Ectodermal cell (in vitro differentiated cells): ENCODE measurements at regions not wholly inside any gene's neighbourhood (a gene's known extent, or its start where the extent isn't known, plus 50 kb on each side); places are given as distances from the start of the nearest gene placed in this dataset.

Experiments used
- H3K27ac ChIP-seq: 2 replicates; pipeline ENCODE4 v1.7.0; 2013; ENCODE audit warnings: mild to moderate bottlenecking, low read depth, low read length; ENCODE audit not compliant: insufficient read depth, poor library complexity, severe bottlenecking
- H3K27me3 ChIP-seq: 2 replicates; pipeline ENCODE4 v1.7.0; 2013; ENCODE audit warnings: mild to moderate bottlenecking, low read length; ENCODE audit not compliant: insufficient read depth, control insufficient read depth, poor library complexity, severe bottlenecking
- H3K36me3 ChIP-seq: one replicate; pipeline ENCODE4 v1.7.0; 2013; ENCODE audit warnings: low read length; ENCODE audit not compliant: control insufficient read depth, insufficient read depth
- H3K4me1 ChIP-seq: one replicate; pipeline ENCODE4 v1.7.0; 2013; ENCODE audit warnings: low read length; ENCODE audit not compliant: control insufficient read depth, insufficient read depth
- H3K4me3 ChIP-seq: 2 replicates; pipeline ENCODE4 v1.7.0; 2013; ENCODE audit warnings: low read depth, low read length, control low read depth; ENCODE audit not compliant: insufficient read depth
- H3K9me3 ChIP-seq: 2 replicates; pipeline ENCODE4 v1.7.0; 2013; ENCODE audit warnings: mild to moderate bottlenecking, low read length, moderate library complexity; ENCODE audit not compliant: control insufficient read depth
- WGBS, 2 experiments: methylation state at CpG; one replicate each; pipeline ENCODE4 v1.1.7; 2013; ENCODE audit warnings: missing lambda C conversion rate in 2 of 2; 5-methylcytosine and 5-hydroxymethylcytosine counted together

GRCh38 chr12:93011100-93011499 is 82.0 kb upstream of the EEA1 start:
- Histone ChIP-seq H3K36me3 (no peaks in the 10 kb centered on the region), H3K27me3 (no peaks in the 10 kb centered on the region), H3K9me3 (no peaks in the 10 kb centered on the region), H3K27ac (no peak overlapping the region), H3K4me3 (no peak overlapping the region), H3K4me1 (no peaks in the 10 kb centered on the region)
- WGBS, 2 experiments, result 94 to 95% methylated on average over 10 of the region's 10 CpGs

- H3K36me3 ChIP-seq, result no peaks in the 10 kb centered on the region
- H3K4me3 ChIP-seq, result no peak overlapping the region
- H3K4me1 ChIP-seq, result no peaks in the 10 kb centered on the region
- no peaks in the 10 kb centered on the region for H3K9me3 ChIP-seq
- WGBS, 2 experiments, result 50 to 53% methylated on average over 3 of the region's 4 CpGs
- H3K27me3 ChIP-seq, result no peaks in the 10 kb centered on the region
- H3K27ac ChIP-seq, result no peak overlapping the region
These were observed 87.0 kb upstream of the EEA1 start for GRCh38 chr12:93015871-93016751.

- no peaks in the 10 kb centered on the region for H3K9me3 ChIP-seq
- H3K27me3 ChIP-seq, result no peaks in the 10 kb centered on the region
- WGBS, 2 experiments, result 64 to 75% methylated on average over 2 to 4 of the region's 4 CpGs
- no peak overlapping the region for H3K27ac ChIP-seq
- H3K4me1 ChIP-seq, result no peaks in the 10 kb centered on the region
- H3K36me3 ChIP-seq, result no peaks in the 10 kb centered on the region
- no peak overlapping the region for H3K4me3 ChIP-seq
These were observed 87.8 kb upstream of the EEA1 start for GRCh38 chr12:93016752-93017350.

GRCh38 chr12:93018610-93019009 is 89.5 kb upstream of the EEA1 start:
- Histone ChIP-seq H3K4me1 (no peaks in the 10 kb centered on the region), H3K36me3 (no peaks in the 10 kb centered on the region), H3K9me3 (no peaks in the 10 kb centered on the region), H3K27me3 (no peaks in the 10 kb centered on the region), H3K27ac (no peak overlapping the region), H3K4me3 (no peak overlapping the region)
- WGBS, 2 experiments, result 89 to 95% methylated on average over 2 of the region's 2 CpGs

- 93 to 97% methylated on average over 8 to 9 of the region's 9 CpGs for WGBS, 2 experiments
- H3K4me3 ChIP-seq, result no peak overlapping the region
- H3K27ac ChIP-seq, result no peak overlapping the region
- H3K4me1 ChIP-seq, result no peaks in the 10 kb centered on the region
- H3K27me3 ChIP-seq, result no peaks in the 10 kb centered on the region
- no peaks in the 10 kb centered on the region for H3K9me3 ChIP-seq
- H3K36me3 ChIP-seq, result no peaks in the 10 kb centered on the region
These were observed 90.3 kb upstream of the EEA1 start for GRCh38 chr12:93019212-93019927.

GRCh38 chr12:93019975-93020630 is 91.0 kb upstream of the EEA1 start:
- H3K4me1 ChIP-seq, result no peaks in the 10 kb centered on the region
- H3K4me3 ChIP-seq, result no peak overlapping the region
- whole genome bisulfite sequencing, 2 experiments, result 79 to 84% methylated on average over 8 of the region's 8 CpGs
- no peaks in the 10 kb centered on the region for H3K36me3 ChIP-seq
- no peak overlapping the region for H3K27ac ChIP-seq
- no peaks in the 10 kb centered on the region for H3K27me3 ChIP-seq
- H3K9me3 ChIP-seq, result no peaks in the 10 kb centered on the region

- H3K4me1 ChIP-seq, result no peaks in the 10 kb centered on the region
- no peaks in the 10 kb centered on the region for H3K9me3 ChIP-seq
- no peaks in the 10 kb centered on the region for H3K36me3 ChIP-seq
- no peaks in the 10 kb centered on the region for H3K27me3 ChIP-seq
- H3K4me3 ChIP-seq, result no peak overlapping the region
- H3K27ac ChIP-seq, result no peak overlapping the region
- WGBS, 2 experiments, result 83 to 93% methylated on average over 6 to 9 of the region's 9 CpGs
These were observed 91.8 kb upstream of the EEA1 start for GRCh38 chr12:93020631-93021597.

GRCh38 chr12:93022603-93023340 is 93.7 kb upstream of the EEA1 start:
- H3K4me3 ChIP-seq, result no peak overlapping the region
- 89 to 91% methylated on average over 6 of the region's 6 CpGs for WGBS, 2 experiments

More at GRCh38 chr12:93022603-93023340, 93.7 kb upstream of the EEA1 start:
- Histone ChIP-seq H3K27ac (no peak overlapping the region), H3K4me1 (no peaks in the 10 kb centered on the region), H3K27me3 (no peaks in the 10 kb centered on the region), H3K36me3 (no peaks in the 10 kb centered on the region), H3K9me3 (no peaks in the 10 kb centered on the region)
